Neural cell (in vitro differentiated cells): ENCODE measurements at regions not wholly inside any gene's neighbourhood (a gene's known extent, or its start where the extent isn't known, plus 50 kb on each side); places are given as distances from the start of the nearest gene placed in this dataset.
A peak's percentile ranks its signal among the peaks of the same experiment; 100 is the strongest.

Source experiments
- H2AFZ ChIP-seq: fragments of 200-600, 300-800 bp; sonication (generic), shearing (Covaris generic); 2 replicates; pipeline ENCODE4 v1.6.0; 2014; ENCODE audit warnings: low read depth, mild to moderate bottlenecking, antibody characterized with exemption, low read length, moderate library complexity
- H3F3A ChIP-seq: fragments of 200-600 bp; shearing (Covaris generic); 2 replicates; pipeline ENCODE4 v1.6.1; 2016; ENCODE audit warnings: mild to moderate bottlenecking, moderate library complexity, mixed read lengths, antibody characterized with exemption, low read length; ENCODE audit not compliant: insufficient read depth, poor library complexity, severe bottlenecking
- H3K27ac ChIP-seq: fragments of 200-600, 300-800 bp; sonication (generic), shearing (Covaris generic); 2 replicates; pipeline ENCODE4 v1.5.1; 2014; ENCODE audit warnings: mild to moderate bottlenecking, low read length, moderate library complexity
- H3K27me3 ChIP-seq: fragments of 300-800, 200-600 bp; sonication (generic), shearing (Covaris generic); 2 replicates; pipeline ENCODE4 v1.6.0; 2014; ENCODE audit warnings: mild to moderate bottlenecking, low read depth, low read length, moderate library complexity; ENCODE audit not compliant: insufficient read depth
- H3K36me3 ChIP-seq: fragments of 300-800, 200-600 bp; sonication (generic), shearing (Covaris generic); 2 replicates; pipeline ENCODE4 v1.5.1; 2014; ENCODE audit warnings: mild to moderate bottlenecking, antibody characterized with exemption, low read length, moderate library complexity; ENCODE audit not compliant: insufficient read depth
- H3K4me2 ChIP-seq: fragments of 300-800, 200-600 bp; sonication (generic), shearing (Covaris generic); 2 replicates; pipeline ENCODE4 v1.6.0; 2014; ENCODE audit warnings: mild to moderate bottlenecking, low read length
- H3K4me3 ChIP-seq: fragments of 300-800, 200-600 bp; sonication (generic), shearing (Covaris generic); 2 replicates; pipeline ENCODE4 v1.5.1; 2014; ENCODE audit warnings: mild to moderate bottlenecking, low read length, moderate library complexity
- H3K79me2 ChIP-seq: fragments of 200-600 bp; shearing (Covaris generic); replicated peaks from 2 replicates; pipeline ENCODE4 v1.6.0; 2014; ENCODE audit warnings: mild to moderate bottlenecking, low read length, moderate library complexity; ENCODE audit not compliant: insufficient read depth
- H3K9ac ChIP-seq: fragments of 300-800, 200-600 bp; sonication (generic), shearing (Covaris generic); 2 replicates; pipeline ENCODE4 v1.6.1; 2016; ENCODE audit warnings: mild to moderate bottlenecking, low read length, mixed read lengths
- H3K9me2 ChIP-seq: fragments of 200-600 bp; shearing (Covaris generic); 2 replicates; pipeline ENCODE4 v1.6.1; 2016; ENCODE audit warnings: mild to moderate bottlenecking, low read length, mixed read lengths; ENCODE audit not compliant: insufficient read depth
- H3K9me3 ChIP-seq: fragments of 200-600, 300-800 bp; sonication (generic), shearing (Covaris generic); 2 replicates; pipeline ENCODE4 v1.6.1; 2016; ENCODE audit warnings: mild to moderate bottlenecking, mixed run types, low read length, moderate library complexity, mixed read lengths
- H4K20me1 ChIP-seq: fragments of 200-600 bp; shearing (Covaris generic); 2 replicates; pipeline ENCODE4 v1.6.1; 2016; ENCODE audit warnings: mild to moderate bottlenecking, mixed run types; ENCODE audit not compliant: insufficient read depth
- EP300 ChIP-seq: fragments of 450-650 bp; conservative IDR thresholded peaks from 2 replicates; pipeline ENCODE4 v1.6.1; 2014; ENCODE audit warnings: antibody characterized with exemption, mild to moderate bottlenecking, moderate library complexity; ENCODE audit not compliant: poor library complexity, severe bottlenecking
- EZH2 ChIP-seq: fragments of 200-600, 300-800 bp; shearing (Covaris generic), sonication (generic); IDR thresholded peaks from 2 replicates; pipeline ENCODE4 v1.6.1; 2014; ENCODE audit warnings: antibody characterized with exemption, low read length, borderline replicate concordance, mild to moderate bottlenecking; ENCODE audit not compliant: insufficient read depth, poor library complexity, severe bottlenecking
- MXI1 ChIP-seq: fragments of 450-650 bp; conservative IDR thresholded peaks from 2 replicates; pipeline ENCODE4 v1.6.1; 2014; ENCODE audit warnings: antibody characterized with exemption, mild to moderate bottlenecking; ENCODE audit not compliant: poor library complexity, severe bottlenecking
- POLR2AphosphoS5 ChIP-seq: IDR thresholded peaks from 2 replicates; pipeline ENCODE4 v1.6.1; 2012
- RAD21 ChIP-seq: fragments of 450-650 bp; conservative IDR thresholded peaks from 2 replicates; pipeline ENCODE4 v1.6.1; 2014; ENCODE audit warnings: antibody characterized with exemption, mild to moderate bottlenecking, moderate library complexity
- SMC3 ChIP-seq: fragments of 450-650 bp; conservative IDR thresholded peaks from 2 replicates; pipeline ENCODE4 v1.6.1; 2014; ENCODE audit warnings: antibody characterized with exemption, mild to moderate bottlenecking, moderate library complexity; ENCODE audit not compliant: poor library complexity
- TAF1 ChIP-seq: IDR thresholded peaks from 2 replicates; pipeline ENCODE4 v1.6.1; 2012; ENCODE audit warnings: low read depth
- TF ChIP-seq, protein P1 (sequence below): fragments of 450-650 bp; IDR thresholded peaks from 2 replicates; pipeline ENCODE4 v1.5.1; 2014; ENCODE audit warnings: antibody characterized with exemption, mild to moderate bottlenecking, moderate library complexity; ENCODE audit not compliant: poor library complexity, severe bottlenecking
- TF ChIP-seq, protein P2 (sequence below): IDR thresholded peaks from 2 replicates; pipeline ENCODE4 v1.6.1; 2012; ENCODE audit warnings: borderline replicate concordance

DNA sequence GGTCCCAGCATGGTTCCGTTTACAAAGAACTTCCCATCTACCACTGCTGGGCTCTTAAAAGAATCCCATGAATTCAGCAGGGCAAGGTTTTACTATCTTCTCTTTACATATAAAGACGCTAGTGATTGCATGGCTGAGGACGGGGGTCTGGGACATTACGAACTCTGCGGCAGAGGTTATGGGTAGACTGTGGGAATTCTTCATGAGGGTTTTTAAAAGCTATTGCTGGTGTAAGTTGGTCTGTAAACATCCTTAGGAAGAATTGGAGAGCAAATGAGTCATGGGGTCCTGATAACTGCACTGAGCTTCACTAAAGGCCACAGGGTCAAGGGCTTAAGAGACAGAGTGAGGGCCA, 53.1 kb upstream of the TMEM72 start:
- Histone ChIP-seq H3K27ac (no peak overlapping the region), H3K9me2 (no peaks in the 10 kb centered on the region), H2AFZ (no peak overlapping the region), H3K27me3 (no peaks in the 10 kb centered on the region), H3F3A (no peaks in the 10 kb centered on the region), H3K9ac (no peak overlapping the region), H3K36me3 (no peaks in the 10 kb centered on the region), H3K79me2 (no peaks in the 10 kb centered on the region), H3K9me3 (no peaks in the 10 kb centered on the region), H3K4me3 (no peak overlapping the region), H4K20me1 (no peaks in the 10 kb centered on the region), H3K4me2 (no peak overlapping the region)
- TF ChIP-seq TAF1: no peak
- TF ChIP-seq, protein P1, sequence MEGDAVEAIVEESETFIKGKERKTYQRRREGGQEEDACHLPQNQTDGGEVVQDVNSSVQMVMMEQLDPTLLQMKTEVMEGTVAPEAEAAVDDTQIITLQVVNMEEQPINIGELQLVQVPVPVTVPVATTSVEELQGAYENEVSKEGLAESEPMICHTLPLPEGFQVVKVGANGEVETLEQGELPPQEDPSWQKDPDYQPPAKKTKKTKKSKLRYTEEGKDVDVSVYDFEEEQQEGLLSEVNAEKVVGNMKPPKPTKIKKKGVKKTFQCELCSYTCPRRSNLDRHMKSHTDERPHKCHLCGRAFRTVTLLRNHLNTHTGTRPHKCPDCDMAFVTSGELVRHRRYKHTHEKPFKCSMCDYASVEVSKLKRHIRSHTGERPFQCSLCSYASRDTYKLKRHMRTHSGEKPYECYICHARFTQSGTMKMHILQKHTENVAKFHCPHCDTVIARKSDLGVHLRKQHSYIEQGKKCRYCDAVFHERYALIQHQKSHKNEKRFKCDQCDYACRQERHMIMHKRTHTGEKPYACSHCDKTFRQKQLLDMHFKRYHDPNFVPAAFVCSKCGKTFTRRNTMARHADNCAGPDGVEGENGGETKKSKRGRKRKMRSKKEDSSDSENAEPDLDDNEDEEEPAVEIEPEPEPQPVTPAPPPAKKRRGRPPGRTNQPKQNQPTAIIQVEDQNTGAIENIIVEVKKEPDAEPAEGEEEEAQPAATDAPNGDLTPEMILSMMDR: peak; percentile 4

DNA sequence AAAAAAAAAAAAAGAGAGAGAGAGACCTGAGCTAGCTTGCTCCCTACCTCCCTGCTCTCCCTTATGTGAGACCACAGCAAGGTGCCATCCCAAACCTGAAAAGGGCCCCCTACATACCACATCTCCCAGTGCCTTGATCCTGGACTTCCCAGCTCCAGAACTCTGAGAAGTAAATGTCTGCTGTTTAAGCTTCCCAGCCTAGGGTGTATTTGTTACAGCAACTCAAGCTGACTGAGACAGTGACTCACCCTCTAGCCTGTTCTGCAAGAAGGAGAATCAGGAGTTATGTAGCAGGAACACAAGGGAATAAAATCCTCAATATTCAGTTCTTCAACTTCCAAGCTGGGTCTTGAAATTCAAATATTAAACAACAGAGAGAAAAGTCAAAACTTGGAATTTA, 52.1 kb upstream of the TMEM72 start:
- H3K27ac ChIP-seq: no peak overlapping the region
- H2AFZ ChIP-seq: no peak overlapping the region
- H3K4me3 ChIP-seq: no peak overlapping the region
- H4K20me1 ChIP-seq: no peaks in the 10 kb centered on the region
- H3K9me2 ChIP-seq: no peaks in the 10 kb centered on the region
- H3K79me2 ChIP-seq: no peaks in the 10 kb centered on the region
- H3K36me3 ChIP-seq: no peaks in the 10 kb centered on the region
- H3K4me2 ChIP-seq: no peak overlapping the region
- H3K9ac ChIP-seq: no peak overlapping the region
- H3K9me3 ChIP-seq: no peaks in the 10 kb centered on the region
- H3F3A ChIP-seq: no peaks in the 10 kb centered on the region
- H3K27me3 ChIP-seq: no peaks in the 10 kb centered on the region
- TF ChIP-seq EP300 (no peak), RAD21 (no peak), SMC3 (no peak), POLR2AphosphoS5 (no peak), MXI1 (no peak), EZH2 (no peak), TAF1 (no peak)
- TF ChIP-seq, protein P1: no peak
- TF ChIP-seq, protein P2, sequence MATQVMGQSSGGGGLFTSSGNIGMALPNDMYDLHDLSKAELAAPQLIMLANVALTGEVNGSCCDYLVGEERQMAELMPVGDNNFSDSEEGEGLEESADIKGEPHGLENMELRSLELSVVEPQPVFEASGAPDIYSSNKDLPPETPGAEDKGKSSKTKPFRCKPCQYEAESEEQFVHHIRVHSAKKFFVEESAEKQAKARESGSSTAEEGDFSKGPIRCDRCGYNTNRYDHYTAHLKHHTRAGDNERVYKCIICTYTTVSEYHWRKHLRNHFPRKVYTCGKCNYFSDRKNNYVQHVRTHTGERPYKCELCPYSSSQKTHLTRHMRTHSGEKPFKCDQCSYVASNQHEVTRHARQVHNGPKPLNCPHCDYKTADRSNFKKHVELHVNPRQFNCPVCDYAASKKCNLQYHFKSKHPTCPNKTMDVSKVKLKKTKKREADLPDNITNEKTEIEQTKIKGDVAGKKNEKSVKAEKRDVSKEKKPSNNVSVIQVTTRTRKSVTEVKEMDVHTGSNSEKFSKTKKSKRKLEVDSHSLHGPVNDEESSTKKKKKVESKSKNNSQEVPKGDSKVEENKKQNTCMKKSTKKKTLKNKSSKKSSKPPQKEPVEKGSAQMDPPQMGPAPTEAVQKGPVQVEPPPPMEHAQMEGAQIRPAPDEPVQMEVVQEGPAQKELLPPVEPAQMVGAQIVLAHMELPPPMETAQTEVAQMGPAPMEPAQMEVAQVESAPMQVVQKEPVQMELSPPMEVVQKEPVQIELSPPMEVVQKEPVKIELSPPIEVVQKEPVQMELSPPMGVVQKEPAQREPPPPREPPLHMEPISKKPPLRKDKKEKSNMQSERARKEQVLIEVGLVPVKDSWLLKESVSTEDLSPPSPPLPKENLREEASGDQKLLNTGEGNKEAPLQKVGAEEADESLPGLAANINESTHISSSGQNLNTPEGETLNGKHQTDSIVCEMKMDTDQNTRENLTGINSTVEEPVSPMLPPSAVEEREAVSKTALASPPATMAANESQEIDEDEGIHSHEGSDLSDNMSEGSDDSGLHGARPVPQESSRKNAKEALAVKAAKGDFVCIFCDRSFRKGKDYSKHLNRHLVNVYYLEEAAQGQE: no peak
